ENCODE measurements at regions not wholly inside any gene's neighbourhood (a gene's known extent, or its start where the extent isn't known, plus 50 kb on each side); places are given as distances from the start of the nearest gene placed in this dataset.

- Histone ChIP-seq H2BK120ac (replicated peaks; ENCODE audit: low read depth, low read length) (no peak overlapping the region), H3K27me3 (replicated peaks in 1 of 4; ENCODE audit: control insufficient read depth in 3 of 4, extremely low read depth in 1 of 4, insufficient read depth in 3 of 4, low read length in 3 of 4) (no peaks in the 10 kb centered on the region), H3K27ac (ENCODE audit: low read depth, low read length) (no peak overlapping the region), H2AFZ (ENCODE audit: low read length) (no peak overlapping the region), H4K8ac (ENCODE audit: extremely low read depth, insufficient read depth, low read length) (no peak overlapping the region), H4K91ac (replicated peaks; ENCODE audit: insufficient read length, low read length) (no peak overlapping the region), H3K23me2 (ENCODE audit: low read depth, low read length) (no peaks in the 10 kb centered on the region), H4K5ac (ENCODE audit: insufficient read length, low read depth, low read length) (no peak overlapping the region), H3K79me1 (ENCODE audit: low read depth, low read length) (no peaks in the 10 kb centered on the region), H3K79me2 (ENCODE audit: control insufficient read depth in 1 of 2, insufficient read depth in 2 of 2, low read length in 2 of 2) (no peaks in the 10 kb centered on the region), H3K18ac (ENCODE audit: extremely low read depth, low read length) (no peak overlapping the region), H3K4ac (replicated peaks; ENCODE audit: insufficient read length, low read depth, low read length) (no peak overlapping the region), H3K56ac (replicated peaks; ENCODE audit: insufficient read length, low read depth, low read length) (no peak overlapping the region), H3K4me1 (replicated peaks in 1 of 4; ENCODE audit: control insufficient read depth in 3 of 4, insufficient read depth in 4 of 4, low read length in 3 of 4) (no peaks in the 10 kb centered on the region), H2BK5ac (ENCODE audit: low read depth, low read length) (no peak overlapping the region), H3K4me3 (ENCODE audit: extremely low read depth in 1 of 4, insufficient read depth in 2 of 4, low read depth in 3 of 4, low read length in 4 of 4) (no peak overlapping the region), H2AK5ac (ENCODE audit: low read depth, low read length) (no peak overlapping the region), H4K20me1 (replicated peaks in 1 of 2; ENCODE audit: control insufficient read depth in 1 of 2, insufficient read depth in 2 of 2, low read length in 2 of 2) (no peaks in the 10 kb centered on the region), H2BK20ac (ENCODE audit: low read length) (no peak overlapping the region), H3K23ac (ENCODE audit: insufficient read length) (no peak overlapping the region), H3K36me3 (ENCODE audit: control insufficient read depth in 2 of 4, insufficient read depth in 4 of 4, low read length in 3 of 4) (no peaks in the 10 kb centered on the region; a peak in 1 of 8 replicates), H2BK15ac (ENCODE audit: low read length) (no peak overlapping the region), H3K9me3 (ENCODE audit: insufficient read depth in 2 of 2, low read depth in 1 of 2, low read length in 1 of 2) (peaks cover 0 to 43% of the 10 kb centered on the region in 2 experiments; a peak in 2 of 4 replicates), H3K9ac (replicated peaks in 1 of 4; ENCODE audit: extremely low read depth in 1 of 4, low read depth in 3 of 4, low read length in 3 of 4) (no peak overlapping the region), H3K14ac (ENCODE audit: insufficient read length) (no peak overlapping the region), H2BK12ac (ENCODE audit: low read depth, low read length) (no peak overlapping the region), H3K4me2 (ENCODE audit: insufficient read depth in 1 of 2, low read depth in 2 of 2, low read length in 2 of 2) (no peak overlapping the region)
- FAIRE-seq (no peak), DNase-seq (ENCODE audit: low read depth in 1 of 2, low spot score in 2 of 2) (no peak)
- no peak for TF ChIP-seq BRCA1 (IDR thresholded peaks at IDR 0.05; ENCODE audit: low read depth, low read length)
- no peak for TF ChIP-seq POLR2A (IDR thresholded peaks at IDR 0.05; ENCODE audit: control extremely low read depth in 1 of 2, low read depth in 2 of 2, low read length in 2 of 2)
- no peak for TF ChIP-seq RNF2 (IDR thresholded peaks at IDR 0.05; ENCODE audit: borderline replicate concordance, low read depth, low read length, missing control alignments, poor library complexity, severe bottlenecking)
- TF ChIP-seq HDAC6 (IDR thresholded peaks at IDR 0.05; ENCODE audit: low read depth, low read length) = no peak
- no peak for TF ChIP-seq FOSL1 (IDR thresholded peaks at IDR 0.05; ENCODE audit: insufficient read depth, low read depth, low read length)
- no peak for TF ChIP-seq EGR1 (IDR thresholded peaks at IDR 0.05; ENCODE audit: borderline replicate concordance, low read depth, low read length)
- no peak for TF ChIP-seq MAX (IDR thresholded peaks at IDR 0.05)
- no peak for TF ChIP-seq KDM5A (IDR thresholded peaks at IDR 0.05; ENCODE audit: low read length)
- TF ChIP-seq NRF1 (IDR thresholded peaks at IDR 0.05; ENCODE audit: low read depth, low read length) = no peak
- TF ChIP-seq ASH2L (IDR thresholded peaks at IDR 0.05; ENCODE audit: low read length) = no peak
- TF ChIP-seq ZNF274 (IDR thresholded peaks at IDR 0.05; ENCODE audit: borderline replicate concordance, extremely low read depth, low read length) = no peak
- TF ChIP-seq GTF2F1 (IDR thresholded peaks at IDR 0.05; ENCODE audit: borderline replicate concordance, low read depth, low read length) = no peak
- no CpG with 5 or more reads among the region's 39 CpGs for whole genome bisulfite sequencing, 2 experiments (ENCODE audit: extremely low coverage in 1 of 2, insufficient coverage in 1 of 2, insufficient read length in 1 of 2, insufficient replicate concordance in 2 of 2, low coverage in 1 of 2, low lambda C conversion rate in 2 of 2, missing lambda C conversion rate in 1 of 2)
- CTCF ChIA-PET (ENCODE audit: partially characterized antibody) = no interaction called here
- POLR2A ChIA-PET (ENCODE audit: partially characterized antibody) = no interaction called here
Observed at GRCh38 chrY:26408671-26409328, 786.9 kb downstream of the CDY1 start.

Data from H1 (cell line).